RPMI8226 (cell line): ENCODE measurements at regions not wholly inside any gene's neighbourhood (a gene's known extent, or its start where the extent isn't known, plus 50 kb on each side); places are given as distances from the start of the nearest gene placed in this dataset.

Experiments
- DNase-seq: peaks from one replicate; pipeline ENCODE4 v3.0.0-alpha.2; 2015

- no peak for DNase-seq
These were observed 436.7 kb upstream of the CFAP20DC start for GRCh38 chr3:59486520-59486919.

- no peak for DNase-seq
These were observed 433.4 kb upstream of the CFAP20DC start for GRCh38 chr3:59483191-59483590.

- no peak for DNase-seq
These were observed 432.9 kb upstream of the CFAP20DC start for GRCh38 chr3:59482684-59483083.

GRCh38 chr3:59481776-59482400 is 432.1 kb upstream of the CFAP20DC start:
- DNase-seq, result no peak

- DNase-seq, result no peak
These were observed 430.7 kb upstream of the CFAP20DC start for GRCh38 chr3:59480486-59480995.

- DNase-seq, result no peak
These were observed 423.8 kb upstream of the CFAP20DC start for GRCh38 chr3:59473636-59474035.

GRCh38 chr3:59472541-59472940 is 422.7 kb upstream of the CFAP20DC start:
- no peak for DNase-seq

- DNase-seq, result no peak
These were observed 420.3 kb upstream of the CFAP20DC start for GRCh38 chr3:59469948-59470723.

GRCh38 chr3:59467476-59467875 is 417.7 kb upstream of the CFAP20DC start:
- no peak for DNase-seq

- no peak for DNase-seq
These were observed 414.4 kb upstream of the CFAP20DC start for GRCh38 chr3:59464187-59464586.

GRCh38 chr3:59463253-59463652 is 413.4 kb upstream of the CFAP20DC start:
- no peak for DNase-seq

- DNase-seq, result no peak
These were observed 410.2 kb upstream of the CFAP20DC start for GRCh38 chr3:59460068-59460467.

GRCh38 chr3:59456852-59457485 is 407.1 kb upstream of the CFAP20DC start:
- no peak for DNase-seq

GRCh38 chr3:59451800-59452746 is 402.2 kb upstream of the CFAP20DC start:
- DNase-seq, result no peak

GRCh38 chr3:59450946-59451763 is 401.3 kb upstream of the CFAP20DC start:
- peak; percentile 47 for DNase-seq

GRCh38 chr3:59450437-59450836 is 400.6 kb upstream of the CFAP20DC start:
- no peak for DNase-seq

- DNase-seq, result no peak
These were observed 397.1 kb upstream of the CFAP20DC start for GRCh38 chr3:59446775-59447465.

GRCh38 chr3:59444676-59445075 is 394.9 kb upstream of the CFAP20DC start:
- DNase-seq, result no peak

- no peak for DNase-seq
These were observed 394.5 kb upstream of the CFAP20DC start for GRCh38 chr3:59444294-59444671.

- no peak for DNase-seq
These were observed 393.9 kb upstream of the CFAP20DC start for GRCh38 chr3:59443618-59444293.

- no peak for DNase-seq
These were observed 392.2 kb upstream of the CFAP20DC start for GRCh38 chr3:59442046-59442445.
